ENCODE measurements at regions not wholly inside any gene's neighbourhood (a gene's known extent, or its start where the extent isn't known, plus 50 kb on each side); places are given as distances from the start of the nearest gene placed in this dataset.

GRCh38 chr13:69319656-69320055 is 788.0 kb upstream of the ATXN8OS start:
- Histone ChIP-seq H3K4me1 (ENCODE audit: control insufficient read depth, insufficient read depth, low read length) (no peaks in the 10 kb centered on the region), H3K27ac (ENCODE audit: extremely low read depth, low read depth, low read length) (no peak overlapping the region), H3K4me3 (ENCODE audit: low read depth, low read length) (no peak overlapping the region), H3K36me3 (ENCODE audit: control insufficient read depth in 2 of 2, insufficient read depth in 1 of 2, low read length in 2 of 2) (no peaks in the 10 kb centered on the region), H3K9me3 (ENCODE audit: control insufficient read depth, insufficient read depth, low read depth, low read length) (no peaks in the 10 kb centered on the region)
- POLR2A ChIA-PET, result no interaction called here
- CTCF ChIA-PET, result no interaction called here
- TF ChIP-seq GLIS1 (tag by site-specific recombination; IDR thresholded peaks at IDR 0.05) (no peak), ZBTB8A (tag by site-specific recombination; IDR thresholded peaks at IDR 0.05) (no peak), ZNF768 (tag by site-specific recombination; IDR thresholded peaks at IDR 0.05) (no peak), ZNF549 (tag by site-specific recombination; IDR thresholded peaks at IDR 0.05) (no peak), EGR2 (tag by site-specific recombination; IDR thresholded peaks at IDR 0.05; ENCODE audit: low read depth) (no peak), ZEB2 (tag by site-specific recombination; IDR thresholded peaks at IDR 0.05) (no peak), ZNF664 (tag by site-specific recombination; IDR thresholded peaks at IDR 0.05) (no peak), GLI2 (tag by site-specific recombination; IDR thresholded peaks at IDR 0.05; ENCODE audit: borderline replicate concordance, low read depth) (no peak), HOXC10 (CRISPR knock-in tag; IDR thresholded peaks at IDR 0.05) (no peak), ZNF529 (tag by site-specific recombination; IDR thresholded peaks at IDR 0.05; ENCODE audit: insufficient replicate concordance) (no peak), ZNF426 (tag by site-specific recombination; IDR thresholded peaks at IDR 0.05) (no peak), ZNF391 (tag by site-specific recombination; IDR thresholded peaks at IDR 0.05; ENCODE audit: borderline replicate concordance, low read depth) (no peak)

DNA sequence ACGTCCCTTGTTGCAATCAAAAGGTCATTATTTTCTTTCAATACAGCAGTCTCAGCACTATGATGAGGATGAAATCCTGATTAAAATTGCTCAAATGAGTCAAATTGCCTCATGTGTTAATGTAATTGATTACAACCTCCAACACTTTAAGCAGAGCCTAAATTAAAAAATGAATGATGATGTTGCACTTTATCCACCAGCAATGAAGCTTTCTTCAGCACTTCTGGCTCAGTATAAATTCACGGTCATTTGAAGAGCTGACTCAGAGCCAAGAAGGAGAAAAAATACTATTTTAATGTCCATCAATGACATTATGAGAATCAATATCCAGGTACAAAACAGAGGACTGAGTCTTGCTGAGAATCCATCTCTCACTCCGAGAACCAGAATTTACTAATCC is 792.6 kb upstream of the ATXN8OS start:
- Histone ChIP-seq H3K36me3 (ENCODE audit: control insufficient read depth in 2 of 2, insufficient read depth in 1 of 2, low read length in 2 of 2) (no peaks in the 10 kb centered on the region), H3K4me1 (ENCODE audit: control insufficient read depth, insufficient read depth, low read length) (no peaks in the 10 kb centered on the region), H3K4me3 (ENCODE audit: low read depth, low read length) (no peak overlapping the region), H3K27ac (ENCODE audit: extremely low read depth, low read depth, low read length) (no peak overlapping the region), H3K9me3 (ENCODE audit: control insufficient read depth, insufficient read depth, low read depth, low read length) (no peaks in the 10 kb centered on the region)
- ChIA-PET CTCF (no interaction called here), POLR2A (no interaction called here)
- TF ChIP-seq ZNF214 (tag by site-specific recombination; IDR thresholded peaks at IDR 0.05; ENCODE audit: borderline replicate concordance), result no peak
- no peak for TF ChIP-seq REPIN1 (tag by site-specific recombination; IDR thresholded peaks at IDR 0.05; ENCODE audit: low read depth)
- no peak for TF ChIP-seq KLF7 (tag by site-specific recombination; IDR thresholded peaks at IDR 0.05; ENCODE audit: borderline replicate concordance)
- TF ChIP-seq, protein P1, sequence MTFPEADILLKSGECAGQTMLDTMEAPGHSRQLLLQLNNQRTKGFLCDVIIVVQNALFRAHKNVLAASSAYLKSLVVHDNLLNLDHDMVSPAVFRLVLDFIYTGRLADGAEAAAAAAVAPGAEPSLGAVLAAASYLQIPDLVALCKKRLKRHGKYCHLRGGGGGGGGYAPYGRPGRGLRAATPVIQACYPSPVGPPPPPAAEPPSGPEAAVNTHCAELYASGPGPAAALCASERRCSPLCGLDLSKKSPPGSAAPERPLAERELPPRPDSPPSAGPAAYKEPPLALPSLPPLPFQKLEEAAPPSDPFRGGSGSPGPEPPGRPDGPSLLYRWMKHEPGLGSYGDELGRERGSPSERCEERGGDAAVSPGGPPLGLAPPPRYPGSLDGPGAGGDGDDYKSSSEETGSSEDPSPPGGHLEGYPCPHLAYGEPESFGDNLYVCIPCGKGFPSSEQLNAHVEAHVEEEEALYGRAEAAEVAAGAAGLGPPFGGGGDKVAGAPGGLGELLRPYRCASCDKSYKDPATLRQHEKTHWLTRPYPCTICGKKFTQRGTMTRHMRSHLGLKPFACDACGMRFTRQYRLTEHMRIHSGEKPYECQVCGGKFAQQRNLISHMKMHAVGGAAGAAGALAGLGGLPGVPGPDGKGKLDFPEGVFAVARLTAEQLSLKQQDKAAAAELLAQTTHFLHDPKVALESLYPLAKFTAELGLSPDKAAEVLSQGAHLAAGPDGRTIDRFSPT (tag by site-specific recombination; IDR thresholded peaks at IDR 0.05), result no peak
- no peak for TF ChIP-seq ZBTB20 (tag by site-specific recombination; IDR thresholded peaks at IDR 0.05)
- TF ChIP-seq, protein P2, sequence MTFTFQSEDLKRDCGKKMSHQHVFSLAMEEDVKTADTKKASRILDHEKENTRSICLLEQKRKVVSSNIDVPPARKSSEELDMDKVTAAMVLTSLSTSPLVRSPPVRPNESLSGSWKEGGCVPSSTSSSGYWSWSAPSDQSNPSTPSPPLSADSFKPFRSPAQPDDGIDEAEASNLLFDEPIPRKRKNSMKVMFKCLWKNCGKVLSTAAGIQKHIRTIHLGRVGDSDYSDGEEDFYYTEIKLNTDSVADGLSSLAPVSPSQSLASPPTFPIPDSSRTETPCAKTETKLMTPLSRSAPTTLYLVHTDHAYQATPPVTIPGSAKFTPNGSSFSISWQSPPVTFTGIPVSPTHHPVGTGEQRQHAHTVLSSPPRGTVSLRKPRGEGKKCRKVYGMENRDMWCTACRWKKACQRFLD (tag by site-specific recombination; IDR thresholded peaks at IDR 0.05), result no peak

- POLR2A ChIA-PET, result no interaction called here
- no peak overlapping the region for H3K4me3 ChIP-seq (ENCODE audit: low read depth, low read length)
- no peak overlapping the region for H3K27ac ChIP-seq (ENCODE audit: extremely low read depth, low read depth, low read length)
- H3K36me3 ChIP-seq (ENCODE audit: control insufficient read depth in 2 of 2, insufficient read depth in 1 of 2, low read length in 2 of 2), result no peaks in the 10 kb centered on the region
- CTCF ChIA-PET, result interaction anchor here (0.6 to 1.4 kb wide), 2 partner anchors 18 to 380 kb away, joined by 3 to 5 read pairs; no protein-coding TSS in a partner anchor
- no peak for TF ChIP-seq ZNF549 (tag by site-specific recombination; IDR thresholded peaks at IDR 0.05)
- H3K9me3 ChIP-seq (ENCODE audit: control insufficient read depth, insufficient read depth, low read depth, low read length), result no peaks in the 10 kb centered on the region
- no peaks in the 10 kb centered on the region for H3K4me1 ChIP-seq (ENCODE audit: control insufficient read depth, insufficient read depth, low read length)
These were observed 800.9 kb upstream of the ATXN8OS start for GRCh38 chr13:69306766-69307165.
